Activated CD4-positive, alpha-beta T cell treated with anti-CD3 and anti-CD28 coated beads for 36 hours (primary cell): ENCODE measurements at regions not wholly inside any gene's neighbourhood (a gene's known extent, or its start where the extent isn't known, plus 50 kb on each side); places are given as distances from the start of the nearest gene placed in this dataset.

ENCODE experiments used
- ATAC-seq: fragments of 200-7000 bp; cut with Tn5 transposase; one replicate; pipeline ENCODE4 v1.10.0; 2021; ENCODE audit warnings: mild to moderate bottlenecking, moderate library complexity
- CTCF ChIA-PET: fragments of 350-600 bp; sonication (Branson Sonifier 250); formaldehyde crosslinking; loops from one replicate; lab custom pipeline; 2021; ENCODE audit warnings: antibody characterized with exemption; lab: Charles Lee
- POLR2A ChIA-PET: fragments of 350-600 bp; sonication (Branson Sonifier 250); formaldehyde crosslinking; loops from one replicate; lab custom pipeline; 2021; ENCODE audit warnings: antibody characterized with exemption, inconsistent platforms; lab: Charles Lee
- DNase-seq: peaks from one replicate; pipeline ENCODE4 v3.0.0-alpha.2; 2020
- H3K27ac Mint-ChIP-seq: one replicate; pipeline ENCODE4 v1.8.0; 2021; ENCODE audit warnings: mixed read lengths
- H3K27me3 Mint-ChIP-seq: one replicate; pipeline ENCODE4 v1.8.0; 2021; ENCODE audit warnings: mixed read lengths
- H3K36me3 Mint-ChIP-seq: one replicate; pipeline ENCODE4 v1.8.0; 2021; ENCODE audit warnings: low read depth, mixed read lengths
- H3K4me1 Mint-ChIP-seq: one replicate; pipeline ENCODE4 v1.8.0; 2021; ENCODE audit warnings: mixed read lengths
- H3K4me3 Mint-ChIP-seq: one replicate; pipeline ENCODE4 v1.8.0; 2021; ENCODE audit warnings: mild to moderate bottlenecking, moderate library complexity, mixed read lengths
- H3K9me3 Mint-ChIP-seq: one replicate; pipeline ENCODE4 v1.8.0; 2021; ENCODE audit warnings: low read depth, mixed read lengths
- intact Hi-C, 2 experiments: fragments of 100-400 bp; cut with DNase I in 1 of 2; cut with micrococcal nuclease in 1 of 2; formaldehyde crosslinking; loops; one replicate each; pipeline versions ENCODE4 v1.14.2 to v1.15.1; 2022 to 2024; cut with DNase I, micrococcal nuclease

GRCh38 chr7:145313551-145313950 is 477.7 kb upstream of the TPK1 start:
- Mint-ChIP-seq H3K9me3 (peaks cover 7% of the 10 kb centered on the region), H3K4me3 (no peak overlapping the region), H3K27ac (no peak overlapping the region), H3K27me3 (no peaks in the 10 kb centered on the region), H3K36me3 (no peaks in the 10 kb centered on the region), H3K4me1 (no peaks in the 10 kb centered on the region)
- DNase-seq (no peak), ATAC-seq (no peak)
- intact Hi-C loops = no loop called here
- ChIA-PET CTCF (no interaction called here), POLR2A (no interaction called here)

- ATAC-seq = no peak
- Mint-ChIP-seq H3K36me3 (no peaks in the 10 kb centered on the region), H3K27ac (no peak overlapping the region), H3K27me3 (no peaks in the 10 kb centered on the region), H3K4me1 (no peaks in the 10 kb centered on the region), H3K9me3 (no peaks in the 10 kb centered on the region), H3K4me3 (no peak overlapping the region)
- intact Hi-C loops = no loop called here
- ChIA-PET POLR2A (no interaction called here), CTCF (interaction anchor here (0.8 kb wide), 1 partner anchor 211 kb away, joined by 4 read pairs; no protein-coding TSS in a partner anchor)
- DNase-seq = no peak
Measured at GRCh38 chr7:145293754-145294153, 457.9 kb upstream of the TPK1 start.

GRCh38 chr7:145293228-145293701 is 457.4 kb upstream of the TPK1 start:
- ATAC-seq = no peak
- Mint-ChIP-seq H3K36me3 (no peaks in the 10 kb centered on the region), H3K27ac (no peak overlapping the region), H3K27me3 (no peaks in the 10 kb centered on the region), H3K4me1 (no peaks in the 10 kb centered on the region), H3K9me3 (no peaks in the 10 kb centered on the region), H3K4me3 (no peak overlapping the region)
- DNase-seq = no peak
- ChIA-PET CTCF (no interaction called here), POLR2A (no interaction called here)
- intact Hi-C loops = no loop called here

- ChIA-PET CTCF (no interaction called here), POLR2A (no interaction called here)
- Mint-ChIP-seq H3K4me1 (no peaks in the 10 kb centered on the region), H3K27me3 (no peaks in the 10 kb centered on the region), H3K4me3 (no peak overlapping the region), H3K9me3 (no peaks in the 10 kb centered on the region), H3K27ac (no peak overlapping the region), H3K36me3 (no peaks in the 10 kb centered on the region)
- ATAC-seq (no peak), DNase-seq (no peak)
- intact Hi-C loops = no loop called here
Measured at GRCh38 chr7:145289384-145289783, 453.5 kb upstream of the TPK1 start.

- DNase-seq = no peak
Measured at GRCh38 chr7:145276118-145276517, 440.3 kb upstream of the TPK1 start.

GRCh38 chr7:145269418-145270161 is 433.7 kb upstream of the TPK1 start:
- intact Hi-C loops = no loop called here
- POLR2A ChIA-PET = no interaction called here
- Mint-ChIP-seq H3K27me3 (no peaks in the 10 kb centered on the region), H3K4me3 (no peak overlapping the region), H3K27ac (no peak overlapping the region), H3K9me3 (peaks cover 4% of the 10 kb centered on the region), H3K4me1 (no peaks in the 10 kb centered on the region), H3K36me3 (no peaks in the 10 kb centered on the region)
- CTCF ChIA-PET = no interaction called here
- ATAC-seq (no peak), DNase-seq (no peak)

More at GRCh38 chr7:145276118-145276517, 440.3 kb upstream of the TPK1 start:
- ChIA-PET CTCF (no interaction called here), POLR2A (no interaction called here)
- ATAC-seq = no peak
- Mint-ChIP-seq H3K27me3 (no peaks in the 10 kb centered on the region), H3K9me3 (peaks cover 28% of the 10 kb centered on the region), H3K27ac (no peak overlapping the region), H3K4me3 (no peak overlapping the region), H3K36me3 (no peaks in the 10 kb centered on the region), H3K4me1 (no peaks in the 10 kb centered on the region)
- intact Hi-C loops = no loop called here

- Mint-ChIP-seq H3K36me3 (no peaks in the 10 kb centered on the region), H3K4me1 (no peaks in the 10 kb centered on the region), H3K27ac (no peak overlapping the region), H3K4me3 (no peak overlapping the region), H3K9me3 (no peaks in the 10 kb centered on the region), H3K27me3 (no peaks in the 10 kb centered on the region)
- ChIA-PET POLR2A (no interaction called here), CTCF (no interaction called here)
- no peak for DNase-seq
- intact Hi-C loops = no loop called here
- ATAC-seq = no peak
Measured at GRCh38 chr7:145265180-145265579, 429.3 kb upstream of the TPK1 start.

GRCh38 chr7:145263886-145264285 is 428.0 kb upstream of the TPK1 start:
- no peak for ATAC-seq

GRCh38 chr7:145252031-145252430 is 416.2 kb upstream of the TPK1 start:
- Mint-ChIP-seq H3K27ac (no peak overlapping the region), H3K4me3 (no peak overlapping the region), H3K4me1 (no peaks in the 10 kb centered on the region), H3K36me3 (no peaks in the 10 kb centered on the region), H3K27me3 (no peaks in the 10 kb centered on the region), H3K9me3 (peaks cover 5% of the 10 kb centered on the region)
- POLR2A ChIA-PET = no interaction called here
- ATAC-seq (no peak), DNase-seq (no peak)
- CTCF ChIA-PET = interaction anchor here (0.7 kb wide), 1 partner anchor 201 kb away, joined by 3 read pairs; no protein-coding TSS in a partner anchor
- intact Hi-C loops = no loop called here

More at GRCh38 chr7:145263886-145264285, 428.0 kb upstream of the TPK1 start:
- H3K4me1 Mint-ChIP-seq = no peaks in the 10 kb centered on the region
- ChIA-PET POLR2A (no interaction called here), CTCF (no interaction called here)
- H3K4me3 Mint-ChIP-seq = no peak overlapping the region
- H3K9me3 Mint-ChIP-seq = peaks cover 5% of the 10 kb centered on the region
- DNase-seq = no peak
- no peaks in the 10 kb centered on the region for H3K36me3 Mint-ChIP-seq
- no peak overlapping the region for H3K27ac Mint-ChIP-seq
- no peaks in the 10 kb centered on the region for H3K27me3 Mint-ChIP-seq
- intact Hi-C loops = no loop called here

GRCh38 chr7:145224775-145225174 is 388.9 kb upstream of the TPK1 start:
- Mint-ChIP-seq H3K27ac (no peak overlapping the region), H3K9me3 (no peaks in the 10 kb centered on the region), H3K36me3 (no peaks in the 10 kb centered on the region), H3K4me3 (no peak overlapping the region), H3K4me1 (no peaks in the 10 kb centered on the region), H3K27me3 (no peaks in the 10 kb centered on the region)
- POLR2A ChIA-PET = no interaction called here
- DNase-seq (no peak), ATAC-seq (no peak)
- intact Hi-C loops = no loop called here
- CTCF ChIA-PET = no interaction called here

GRCh38 chr7:145219461-145219860 is 383.6 kb upstream of the TPK1 start:
- POLR2A ChIA-PET = no interaction called here
- Mint-ChIP-seq H3K36me3 (no peaks in the 10 kb centered on the region), H3K4me3 (no peak overlapping the region), H3K27me3 (no peaks in the 10 kb centered on the region), H3K9me3 (peaks cover 6% of the 10 kb centered on the region), H3K4me1 (no peaks in the 10 kb centered on the region), H3K27ac (no peak overlapping the region)
- CTCF ChIA-PET = no interaction called here
- DNase-seq = no peak
- intact Hi-C loops = no loop called here
- no peak for ATAC-seq

GRCh38 chr7:145216866-145217265 is 381.0 kb upstream of the TPK1 start:
- ATAC-seq (no peak), DNase-seq (no peak)
- Mint-ChIP-seq H3K27me3 (no peaks in the 10 kb centered on the region), H3K36me3 (no peaks in the 10 kb centered on the region), H3K27ac (no peak overlapping the region), H3K4me3 (no peak overlapping the region), H3K4me1 (no peaks in the 10 kb centered on the region), H3K9me3 (peaks cover 8% of the 10 kb centered on the region)
- CTCF ChIA-PET = no interaction called here
- POLR2A ChIA-PET = no interaction called here
- intact Hi-C loops = no loop called here
